ENCODE measurements at regions not wholly inside any gene's neighbourhood (a gene's known extent, or its start where the extent isn't known, plus 50 kb on each side); places are given as distances from the start of the nearest gene placed in this dataset.

- DNase-seq, result no peak
These were observed 86.9 kb downstream of the FGF9 start for GRCh38 chr13:21757763-21758162.

- no peak for DNase-seq
These were observed 87.6 kb downstream of the FGF9 start for GRCh38 chr13:21758441-21758840.

DNA sequence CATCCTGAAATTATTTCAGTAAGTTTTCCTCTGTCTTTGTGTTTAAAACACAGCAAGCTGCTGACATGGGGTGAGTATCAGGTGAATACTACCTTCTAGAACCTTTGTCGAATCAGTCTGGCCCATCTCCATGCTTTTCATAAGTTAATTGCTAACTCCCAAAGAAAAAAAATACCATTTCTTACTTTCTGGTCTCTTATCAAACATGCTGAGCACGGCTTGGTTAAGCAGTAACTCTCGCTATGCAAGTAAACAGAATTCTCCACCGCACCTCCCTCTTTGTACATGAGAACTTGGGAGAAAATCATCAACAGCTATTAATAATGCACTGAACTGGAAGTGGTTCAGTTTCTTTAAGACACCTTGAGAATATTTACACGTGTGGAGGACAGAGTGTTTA is 88.6 kb downstream of the FGF9 start:
- no peak for DNase-seq

GRCh38 chr13:21759911-21760310 is 89.0 kb downstream of the FGF9 start:
- DNase-seq, result no peak

DNA sequence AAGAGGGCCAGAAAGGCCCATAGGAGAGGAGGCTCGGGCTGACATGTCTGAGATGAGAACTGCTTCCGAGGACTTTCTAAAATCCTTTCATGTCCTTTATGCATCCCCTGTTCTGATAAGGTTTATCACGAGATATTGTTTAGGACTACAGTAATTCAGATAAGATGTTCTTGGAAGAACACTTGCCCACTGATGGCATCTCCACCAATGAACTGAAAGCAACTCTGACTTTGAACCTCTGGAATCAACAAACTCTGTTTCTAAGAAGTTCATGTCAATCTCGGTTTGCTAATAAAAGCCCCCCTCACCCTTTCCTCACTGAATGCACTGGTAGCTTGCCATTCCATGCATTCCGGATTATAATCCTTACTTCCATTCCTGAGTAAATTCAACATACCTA is 90.9 kb downstream of the FGF9 start:
- DNase-seq, result no peak

GRCh38 chr13:21762512-21762911 is 91.6 kb downstream of the FGF9 start:
- DNase-seq, result no peak

- no peak for DNase-seq
These were observed 96.2 kb downstream of the FGF9 start for GRCh38 chr13:21767032-21767431.

DNA sequence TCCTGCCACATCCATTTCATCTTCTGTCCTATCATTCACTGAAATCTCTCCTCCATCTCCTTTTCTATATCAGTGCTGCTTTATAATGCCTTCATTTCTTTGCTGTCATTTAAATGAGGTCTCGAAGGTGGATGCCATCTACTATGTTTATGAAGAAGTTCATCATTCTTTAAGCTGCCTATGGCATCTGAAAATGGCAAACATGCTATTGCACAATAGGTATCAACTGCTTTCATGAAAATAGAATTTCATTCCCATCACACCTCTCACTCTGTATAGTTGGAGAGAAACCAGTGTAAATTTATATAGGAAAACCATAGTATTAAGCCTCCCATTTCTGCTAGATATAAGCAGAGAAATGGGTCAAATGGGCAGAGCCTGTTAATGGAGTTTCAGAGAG is 100.2 kb downstream of the FGF9 start:
- no peak for DNase-seq

DNA sequence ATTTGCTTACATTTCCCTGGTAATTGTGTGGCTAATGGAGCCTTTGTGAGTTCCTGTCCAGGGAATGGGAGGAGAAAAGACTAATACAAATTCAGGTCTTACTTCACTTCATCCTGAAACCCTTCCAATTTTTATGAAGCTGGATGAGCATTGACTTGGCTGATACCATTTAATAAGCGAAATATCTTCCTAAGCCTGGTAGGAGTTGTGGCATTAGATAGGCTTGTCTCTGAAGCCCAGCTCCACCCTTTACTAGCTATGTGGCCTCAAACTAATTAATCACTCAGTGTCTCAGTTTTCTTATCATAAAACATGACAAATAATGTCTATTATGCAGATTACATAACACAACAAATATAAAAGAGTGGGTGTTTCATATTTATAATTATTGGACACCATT is 106.3 kb downstream of the FGF9 start:
- no peak for DNase-seq

DNA sequence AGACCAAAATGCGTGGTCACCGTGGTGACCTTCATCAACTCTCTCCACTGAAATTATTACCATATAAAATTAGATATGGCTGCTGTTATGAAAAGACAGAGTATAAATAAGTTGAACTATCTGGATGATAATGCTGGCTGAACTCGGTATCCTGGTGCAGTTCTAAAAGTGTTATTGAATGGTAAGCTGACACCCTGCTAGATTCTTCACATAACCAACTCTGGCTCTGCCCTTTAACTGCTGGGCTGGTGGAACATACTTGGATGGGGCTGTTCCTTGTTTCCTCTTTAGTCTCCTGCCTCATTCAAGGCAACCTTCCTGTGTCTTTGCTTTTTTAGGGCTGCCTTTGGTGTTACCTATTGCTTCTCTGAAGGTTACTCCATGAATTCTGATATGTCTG is 106.9 kb downstream of the FGF9 start:
- no peak for DNase-seq

DNA sequence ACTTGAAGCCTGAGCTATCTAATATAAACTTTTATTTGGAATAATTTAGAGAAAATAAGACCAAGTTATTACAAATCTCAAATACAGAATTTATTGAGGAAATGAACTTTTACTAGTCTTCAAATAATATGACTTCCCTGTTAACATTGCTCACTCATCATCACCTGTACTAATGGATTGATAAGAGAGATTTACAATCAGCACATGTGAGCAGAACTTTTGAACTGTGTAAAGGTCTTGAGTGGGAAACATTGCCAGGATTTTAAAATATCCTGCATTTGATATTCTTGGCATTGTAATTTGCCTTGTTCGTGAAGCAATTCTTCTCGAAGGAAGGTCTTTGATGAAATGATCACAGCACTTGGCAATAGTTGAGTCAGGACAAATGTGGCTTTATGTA is 111.9 kb downstream of the FGF9 start:
- no peak for DNase-seq

DNA sequence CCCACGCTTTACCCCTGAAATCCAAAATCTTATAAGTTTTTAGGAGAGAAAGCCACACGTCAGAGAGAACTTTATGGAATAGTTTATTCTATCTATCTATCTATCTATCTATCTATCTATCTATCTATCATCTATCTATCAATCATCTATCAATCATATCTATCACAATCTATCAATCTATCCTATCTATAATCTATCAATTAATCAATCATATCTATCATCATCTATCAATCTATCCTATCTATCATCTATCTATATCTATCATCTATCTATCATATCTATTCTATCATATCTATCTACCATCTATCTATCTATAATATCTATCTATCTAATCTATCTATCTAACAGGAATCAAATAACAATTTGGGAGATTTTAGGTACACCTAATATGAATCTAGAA is 115.1 kb downstream of the FGF9 start:
- no peak for DNase-seq

GRCh38 chr13:21796066-21796465 is 125.2 kb downstream of the FGF9 start:
- no peak for DNase-seq

DNA sequence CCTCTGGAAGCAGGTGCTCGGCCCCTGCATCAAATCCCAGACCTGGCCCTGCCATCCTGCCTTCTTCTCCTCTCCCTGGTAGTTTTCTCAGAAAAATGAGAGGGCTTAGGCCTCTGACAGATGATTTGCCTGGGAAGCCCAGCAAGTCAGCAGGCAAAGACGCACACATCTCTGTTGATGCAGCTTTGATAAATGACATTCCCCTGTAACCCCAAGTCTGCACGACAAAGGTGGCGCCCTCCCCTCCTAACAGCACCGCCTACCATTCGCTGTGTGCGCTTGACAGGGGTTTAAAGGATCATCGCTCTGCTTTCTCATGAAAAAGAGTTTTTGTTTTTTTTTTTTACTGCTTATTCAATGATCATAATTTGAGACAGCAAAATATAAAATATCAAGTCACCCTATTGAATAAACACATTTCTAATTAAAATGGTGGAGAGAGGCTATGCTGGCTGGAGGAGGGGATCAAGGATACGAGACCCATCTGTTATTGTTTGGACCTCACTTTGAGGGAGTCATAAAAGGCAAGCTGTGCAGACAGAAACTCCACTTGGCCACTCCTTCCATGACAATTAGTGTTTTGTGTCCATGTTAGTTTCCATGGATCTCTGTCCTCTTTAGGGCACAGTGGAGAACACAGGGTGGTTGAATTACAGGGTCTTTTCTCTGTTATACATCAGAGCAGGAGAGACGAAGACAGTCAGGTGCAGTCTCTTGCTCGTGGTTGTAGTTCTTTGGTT is 126.1 kb downstream of the FGF9 start:
- DNase-seq, result no peak

- no peak for DNase-seq
These were observed 126.9 kb downstream of the FGF9 start for GRCh38 chr13:21797736-21798135.

- no peak for DNase-seq
These were observed 127.3 kb downstream of the FGF9 start for GRCh38 chr13:21798181-21798580.

GRCh38 chr13:21799671-21800070 is 128.8 kb downstream of the FGF9 start:
- DNase-seq, result no peak

DNA sequence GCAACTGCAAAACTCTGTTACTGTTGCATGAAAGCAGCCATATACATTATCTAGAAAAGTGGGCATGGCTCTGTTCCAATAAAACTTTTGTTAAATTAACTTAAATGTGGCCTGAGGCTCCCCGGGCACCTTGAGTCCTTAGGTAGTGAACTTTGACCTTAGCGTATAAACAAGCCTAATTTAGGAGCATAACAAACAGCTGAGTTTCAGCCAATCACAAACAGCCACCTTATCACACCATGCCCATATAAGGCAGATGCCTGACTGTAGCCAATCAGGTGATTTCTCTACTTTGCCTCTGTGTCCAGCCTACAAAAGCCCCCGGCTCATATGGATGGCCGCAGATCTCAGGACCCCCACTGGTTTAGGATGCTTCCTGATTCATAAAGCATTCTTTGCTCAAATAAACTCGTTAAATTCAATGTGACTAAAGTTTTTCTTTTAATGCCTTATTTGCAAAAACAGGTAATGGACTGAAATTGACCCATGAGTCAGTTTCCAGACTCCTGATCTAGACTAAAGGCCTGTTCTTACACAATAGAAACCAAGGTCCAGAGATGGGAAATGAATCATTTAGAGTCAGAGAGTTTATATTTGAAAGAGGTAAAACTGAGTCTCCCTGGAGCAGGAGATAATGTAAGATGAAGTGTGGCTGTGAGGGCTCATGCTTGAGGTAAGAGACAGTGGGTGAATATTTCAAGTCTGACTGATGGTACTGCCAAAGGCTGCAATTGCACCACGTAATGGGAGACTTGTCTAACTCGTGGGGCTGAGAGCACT is 130.2 kb downstream of the FGF9 start:
- no peak for DNase-seq

DNA sequence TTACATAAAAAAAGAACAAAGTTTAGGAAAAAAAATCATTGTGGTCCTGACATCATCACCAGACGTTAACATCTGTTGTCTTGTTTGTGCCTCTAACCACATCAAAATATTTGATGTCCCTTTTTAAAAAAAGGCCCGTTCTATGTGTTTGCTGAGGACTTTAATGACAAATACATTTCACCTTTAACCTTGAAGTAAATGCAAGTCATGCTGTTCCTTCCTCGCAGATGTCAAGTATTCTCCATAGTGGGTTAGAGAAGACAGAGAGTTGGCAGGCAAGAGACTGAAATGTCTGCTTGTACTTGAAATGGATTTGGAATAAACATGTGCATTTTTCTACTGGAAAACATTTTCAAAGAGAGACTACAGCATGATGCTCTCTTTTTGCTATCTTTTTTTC is 134.9 kb downstream of the FGF9 start:
- no peak for DNase-seq

DNA sequence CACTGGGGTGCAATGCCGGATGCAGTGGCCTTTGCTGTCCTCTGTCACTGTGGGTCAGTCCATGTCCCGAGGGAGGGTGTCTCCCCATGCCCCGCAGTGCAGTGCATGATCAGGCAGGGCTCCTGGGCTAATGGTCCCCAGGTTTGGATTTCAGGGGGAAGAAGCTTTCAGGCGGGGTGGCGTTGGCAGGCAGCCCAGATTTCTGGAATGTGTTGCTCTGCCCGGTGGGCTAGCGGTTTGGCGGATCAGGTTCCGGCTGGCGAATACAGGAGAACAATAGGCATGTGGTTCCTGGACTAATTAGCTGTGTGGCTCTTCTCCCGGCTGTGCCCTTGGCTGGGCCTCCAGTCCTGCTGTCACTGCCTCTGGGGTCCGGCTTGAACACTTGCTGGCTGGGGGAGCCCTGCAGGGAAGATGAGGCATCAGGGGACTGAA is 141.3 kb downstream of the FGF9 start:
- no peak for DNase-seq

DNA sequence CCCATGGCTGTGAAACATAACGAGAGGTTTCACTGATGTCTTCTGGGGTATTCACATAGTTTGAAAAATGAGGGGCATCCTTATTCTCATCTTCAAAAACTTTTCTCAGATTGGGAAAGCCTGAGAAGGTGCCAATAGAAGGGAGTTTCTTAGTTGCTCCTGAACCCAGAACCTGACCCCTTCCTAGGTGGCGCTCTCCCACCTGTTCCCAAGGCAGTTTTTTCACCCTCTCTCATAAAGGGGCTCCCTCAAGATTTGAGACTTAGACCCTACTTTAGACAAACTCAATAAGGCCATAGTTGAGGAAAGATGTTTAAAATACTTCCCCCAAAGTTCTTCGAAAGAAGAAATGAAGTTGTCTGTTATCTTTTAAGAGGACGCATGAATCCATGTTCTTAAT is 142.2 kb downstream of the FGF9 start:
- no peak for DNase-seq

DNA sequence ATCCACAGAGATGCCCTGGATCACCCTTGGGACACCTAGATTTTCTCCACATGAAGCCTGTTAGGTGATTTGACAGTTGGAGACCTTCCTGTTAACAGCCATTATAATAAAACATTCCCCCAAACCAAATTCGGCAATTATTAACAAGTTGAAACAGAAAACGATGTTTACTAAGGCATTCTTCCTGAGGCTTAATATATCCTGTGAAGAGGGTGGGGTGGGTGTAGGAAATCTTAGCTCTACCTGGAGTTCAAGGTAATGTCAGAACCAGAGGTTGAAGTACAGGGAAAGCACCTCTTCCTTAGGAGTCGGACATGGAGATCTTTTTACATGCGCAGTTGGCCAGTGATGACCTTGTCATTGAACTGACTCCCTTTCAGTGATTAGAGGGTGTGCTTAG is 143.0 kb downstream of the FGF9 start:
- no peak for DNase-seq

GRCh38 chr13:21814604-21815003 is 143.7 kb downstream of the FGF9 start:
- DNase-seq, result no peak

DNA sequence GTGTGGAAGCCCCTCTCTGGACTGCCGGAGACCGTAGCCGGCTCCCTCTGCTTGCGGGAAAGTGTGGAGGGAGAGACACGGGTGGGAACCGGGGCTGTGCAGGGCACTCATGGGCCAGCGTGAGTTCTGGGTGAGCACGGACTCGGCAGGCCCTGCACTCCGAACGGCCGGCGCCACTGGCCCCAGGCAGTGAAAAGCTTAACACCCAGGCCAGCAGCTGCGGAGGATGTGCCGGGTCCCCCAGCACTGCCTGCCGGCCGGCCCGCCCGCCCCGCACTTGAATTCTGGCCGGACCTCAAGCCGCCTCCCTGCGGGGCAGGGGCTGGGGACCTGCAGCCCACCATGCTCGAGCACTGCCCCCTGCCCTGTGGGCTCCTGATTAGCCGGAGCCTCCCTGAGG is 147.0 kb downstream of the FGF9 start:
- DNase-seq, result no peak

GRCh38 chr13:21822029-21822428 is 151.2 kb downstream of the FGF9 start:
- DNase-seq, result no peak

Data from activated naive CD4-positive, alpha-beta T cell treated with anti-CD3 and anti-CD28 coated beads, Interleukin-2, amount 50 U/mL, for 16 hours (primary cell).